ENCODE measurements at regions not wholly inside any gene's neighbourhood (a gene's known extent, or its start where the extent isn't known, plus 50 kb on each side); places are given as distances from the start of the nearest gene placed in this dataset.

- no peak for TF ChIP-seq CTCF (IDR thresholded peaks at IDR 0.05)
- DNase-seq (no peak), ATAC-seq (no peak)
- Histone ChIP-seq H3K4me1 (no peaks in the 10 kb centered on the region), H3K9me3 (no peaks in the 10 kb centered on the region), H3K4me3 (no peak overlapping the region), H3K27me3 (no peaks in the 10 kb centered on the region), H3K27ac (no peak overlapping the region), H3K36me3 (no peaks in the 10 kb centered on the region)
- intact Hi-C loops (cut with DNase I): no loop called here
These were observed 537.3 kb upstream of the NR2F2 start for GRCh38 chr15:95793231-95793630.

GRCh38 chr15:95795386-95795785 is 535.1 kb upstream of the NR2F2 start:
- no peaks in the 10 kb centered on the region for H3K9me3 ChIP-seq
- no peaks in the 10 kb centered on the region for H3K36me3 ChIP-seq
- no peak for TF ChIP-seq CTCF (IDR thresholded peaks at IDR 0.05)
- no peaks in the 10 kb centered on the region for H3K27me3 ChIP-seq
- no peaks in the 10 kb centered on the region for H3K4me1 ChIP-seq
- no peak overlapping the region for H3K27ac ChIP-seq
- intact Hi-C loops (cut with DNase I): no loop called here
- ATAC-seq: no peak
- no peak for DNase-seq
- no peak overlapping the region for H3K4me3 ChIP-seq

- Histone ChIP-seq H3K27ac (no peak overlapping the region), H3K4me3 (no peak overlapping the region), H3K36me3 (no peaks in the 10 kb centered on the region), H3K9me3 (no peaks in the 10 kb centered on the region), H3K27me3 (no peaks in the 10 kb centered on the region), H3K4me1 (no peaks in the 10 kb centered on the region)
- DNase-seq: no peak
- intact Hi-C loops (cut with DNase I): no loop called here
- TF ChIP-seq CTCF (IDR thresholded peaks at IDR 0.05): no peak
- no peak for ATAC-seq
These were observed 531.0 kb upstream of the NR2F2 start for GRCh38 chr15:95799286-95800200.

GRCh38 chr15:95804484-95804883 is 526.0 kb upstream of the NR2F2 start:
- no peak for ATAC-seq
- H3K36me3 ChIP-seq: no peaks in the 10 kb centered on the region
- no peak for DNase-seq
- TF ChIP-seq CTCF (IDR thresholded peaks at IDR 0.05): no peak
- no peaks in the 10 kb centered on the region for H3K4me1 ChIP-seq
- no peaks in the 10 kb centered on the region for H3K27me3 ChIP-seq
- H3K27ac ChIP-seq: no peak overlapping the region
- intact Hi-C loops (cut with DNase I): no loop called here
- no peak overlapping the region for H3K4me3 ChIP-seq
- H3K9me3 ChIP-seq: no peaks in the 10 kb centered on the region

- intact Hi-C loops (cut with DNase I): no loop called here
- no peak for DNase-seq
- Histone ChIP-seq H3K4me3 (no peak overlapping the region), H3K27me3 (no peaks in the 10 kb centered on the region), H3K36me3 (no peaks in the 10 kb centered on the region), H3K4me1 (no peaks in the 10 kb centered on the region), H3K27ac (no peak overlapping the region), H3K9me3 (no peaks in the 10 kb centered on the region)
- no peak for ATAC-seq
- TF ChIP-seq CTCF (IDR thresholded peaks at IDR 0.05): no peak
These were observed 518.0 kb upstream of the NR2F2 start for GRCh38 chr15:95812491-95812890.
